Lower leg skin (tissue), 4 donors: ENCODE measurements at regions not wholly inside any gene's neighbourhood (a gene's known extent, or its start where the extent isn't known, plus 50 kb on each side); places are given as distances from the start of the nearest gene placed in this dataset.
"Not testable (repeated sequence)": the region's sequence is repeated elsewhere in the genome, so short reads cannot be mapped to it uniquely, and the experiment has no call there.

Experiments
- DNase-seq, 2 donors: peaks; one replicate each; pipeline ENCODE4 v3.0.0-alpha.2; 2019; ENCODE audit warnings: low spot score in 2 of 2
- H3K4me3 ChIP-seq: fragments of 200-600 bp; sonication (generic); 2 replicates; pipeline ENCODE4 v1.5.1; 2017; ENCODE audit warnings: mild to moderate bottlenecking, low read depth; ENCODE audit not compliant: poor library complexity, severe bottlenecking
- POLR2A ChIP-seq, 2 donors: fragments of 450-650 bp; IDR thresholded peaks; one replicate each; pipeline ENCODE4 v1.6.1; 2016 to 2017; ENCODE audit warnings: antibody characterized with exemption in 2 of 2, mild to moderate bottlenecking in 1 of 2, moderate library complexity in 1 of 2
- WGBS, 2 donors: methylation state at CpG; one replicate each; pipeline ENCODE4 v1.1.5; 2018; 5-methylcytosine and 5-hydroxymethylcytosine counted together
- intact Hi-C: fragments of 100-400 bp; cut with DNase I; formaldehyde crosslinking; loops from one replicate; pipeline ENCODE4 v1.15.0; 2023; ENCODE audit warnings: low total_unique reads
- TF ChIP-seq, protein P1 (sequence below), 3 donors: fragments of 450-650 bp; IDR thresholded peaks; one replicate each; pipeline ENCODE4 v1.5.1; 2016; ENCODE audit warnings: antibody characterized with exemption in 3 of 3, mild to moderate bottlenecking in 3 of 3, moderate library complexity in 2 of 3

DNA sequence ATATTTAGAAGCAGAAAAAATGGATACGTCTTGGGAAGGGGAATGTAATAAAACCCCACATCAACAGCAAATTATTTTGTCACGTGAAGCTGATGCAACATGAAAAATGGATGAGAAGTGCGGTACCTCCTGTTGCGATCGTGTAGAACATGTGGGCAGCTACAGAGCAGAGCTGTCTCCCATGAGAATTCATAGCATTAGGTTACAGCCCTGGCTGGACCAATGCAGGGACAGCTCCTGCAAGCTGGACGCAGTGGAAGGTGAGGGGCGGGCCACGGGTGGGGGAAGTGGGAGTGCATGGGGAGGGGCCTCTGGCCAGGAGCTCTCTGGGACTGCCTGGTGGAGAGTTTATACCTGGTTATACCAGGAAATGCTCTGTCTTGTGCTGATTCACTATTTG is 120.3 kb downstream of the GATA3 start:
- intact Hi-C loops = no loop called here
- peak in 1 of 2 donors; percentile 67 for DNase-seq
- WGBS, 2 donors = 56 to 66% methylated on average over 8 of the region's 8 CpGs

DNA sequence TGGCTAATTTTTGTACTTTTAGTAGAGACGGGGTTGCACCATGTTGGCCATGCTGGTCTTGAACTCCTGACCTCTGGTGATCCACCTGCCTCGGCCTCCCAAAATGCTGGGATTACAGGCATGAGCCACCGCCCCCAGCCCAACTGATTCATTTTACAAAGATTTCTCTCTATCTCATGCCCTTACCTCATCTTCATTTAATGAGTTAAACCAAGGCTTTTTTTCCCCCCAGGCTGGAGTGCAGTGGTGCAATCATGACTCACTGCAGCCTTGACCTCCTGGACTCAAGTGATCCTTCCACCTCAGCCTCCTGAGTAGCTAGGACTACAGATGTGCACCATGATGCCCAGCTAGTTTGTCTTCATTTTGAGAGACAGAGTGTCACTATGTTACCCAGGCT is 123.0 kb downstream of the GATA3 start:
- intact Hi-C loops, H3K4me3 ChIP-seq: not testable (repeated sequence)
- DNase-seq = peak in 1 of 2 donors; percentile 17
- WGBS, 2 donors = 73 to 98% methylated on average over 3 of the region's 3 CpGs

More for the DNA sequence above, 120.3 kb downstream of the GATA3 start:
- H3K4me3 ChIP-seq = no peak overlapping the region
- TF ChIP-seq, protein P1, sequence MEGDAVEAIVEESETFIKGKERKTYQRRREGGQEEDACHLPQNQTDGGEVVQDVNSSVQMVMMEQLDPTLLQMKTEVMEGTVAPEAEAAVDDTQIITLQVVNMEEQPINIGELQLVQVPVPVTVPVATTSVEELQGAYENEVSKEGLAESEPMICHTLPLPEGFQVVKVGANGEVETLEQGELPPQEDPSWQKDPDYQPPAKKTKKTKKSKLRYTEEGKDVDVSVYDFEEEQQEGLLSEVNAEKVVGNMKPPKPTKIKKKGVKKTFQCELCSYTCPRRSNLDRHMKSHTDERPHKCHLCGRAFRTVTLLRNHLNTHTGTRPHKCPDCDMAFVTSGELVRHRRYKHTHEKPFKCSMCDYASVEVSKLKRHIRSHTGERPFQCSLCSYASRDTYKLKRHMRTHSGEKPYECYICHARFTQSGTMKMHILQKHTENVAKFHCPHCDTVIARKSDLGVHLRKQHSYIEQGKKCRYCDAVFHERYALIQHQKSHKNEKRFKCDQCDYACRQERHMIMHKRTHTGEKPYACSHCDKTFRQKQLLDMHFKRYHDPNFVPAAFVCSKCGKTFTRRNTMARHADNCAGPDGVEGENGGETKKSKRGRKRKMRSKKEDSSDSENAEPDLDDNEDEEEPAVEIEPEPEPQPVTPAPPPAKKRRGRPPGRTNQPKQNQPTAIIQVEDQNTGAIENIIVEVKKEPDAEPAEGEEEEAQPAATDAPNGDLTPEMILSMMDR (IDR thresholded peaks at IDR 0.05) = no peak
- TF ChIP-seq POLR2A (IDR thresholded peaks at IDR 0.05) = no peak

DNA sequence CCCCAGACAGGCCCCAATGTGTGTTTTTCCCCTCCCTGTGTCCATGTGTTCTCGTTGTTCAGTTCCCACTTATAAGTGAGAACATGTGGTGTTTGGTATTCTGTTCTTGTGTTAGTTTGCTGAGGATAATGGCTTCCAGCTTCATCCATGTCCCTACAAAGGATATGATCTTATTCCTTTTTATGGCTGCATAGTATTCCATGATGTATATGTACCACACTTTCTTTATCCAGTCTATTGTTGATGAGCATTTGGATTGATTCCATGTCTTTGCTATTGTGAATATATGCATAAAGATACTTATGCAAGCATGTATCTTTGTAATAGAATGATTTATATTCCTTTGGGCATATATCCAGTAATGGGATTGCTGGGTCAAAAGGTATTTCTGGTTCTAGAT is 125.3 kb downstream of the GATA3 start:
- WGBS, 2 donors = 50 to 70% methylated on average over 1 of the region's 1 CpG
- DNase-seq, H3K4me3 ChIP-seq, intact Hi-C loops: not testable (repeated sequence)

DNA sequence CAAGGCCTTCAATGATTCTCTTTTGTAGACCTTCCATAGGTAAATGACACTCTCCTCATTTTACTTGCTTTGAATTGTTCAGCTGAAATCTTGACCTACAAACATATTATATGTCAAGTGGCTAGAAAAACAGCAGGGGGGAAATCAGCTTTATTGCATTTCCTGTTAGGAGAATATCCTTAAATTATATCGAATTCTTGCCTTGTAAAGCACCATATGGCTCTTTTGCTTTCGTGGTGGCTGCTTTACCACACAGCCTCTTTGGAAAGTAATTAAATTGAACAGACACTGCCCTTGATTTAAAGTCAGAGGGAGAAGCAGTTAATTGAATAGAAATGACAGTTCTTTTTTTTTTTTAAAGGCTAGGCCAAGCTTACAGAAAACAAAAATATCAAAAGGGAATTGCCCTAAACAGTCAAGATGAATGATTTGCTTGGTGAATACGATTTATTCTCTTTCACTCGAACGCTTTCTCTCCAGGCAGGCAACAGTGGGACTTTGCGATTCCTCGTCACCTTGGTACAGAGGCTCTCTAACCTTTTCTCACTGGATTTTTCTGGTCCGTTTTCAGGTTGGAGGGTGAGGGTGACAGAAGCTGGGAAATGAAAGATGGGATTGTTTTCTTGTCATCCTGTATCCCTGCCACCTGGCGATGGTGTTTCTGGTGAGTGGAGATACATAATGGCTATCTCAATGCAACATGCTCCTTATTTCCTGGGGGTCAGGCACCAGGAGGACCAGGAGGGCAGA is 126.0 kb downstream of the GATA3 start:
- no peak for DNase-seq
- WGBS, 2 donors = 72 to 75% methylated on average over 9 of the region's 9 CpGs
- intact Hi-C loops = no loop called here

DNA sequence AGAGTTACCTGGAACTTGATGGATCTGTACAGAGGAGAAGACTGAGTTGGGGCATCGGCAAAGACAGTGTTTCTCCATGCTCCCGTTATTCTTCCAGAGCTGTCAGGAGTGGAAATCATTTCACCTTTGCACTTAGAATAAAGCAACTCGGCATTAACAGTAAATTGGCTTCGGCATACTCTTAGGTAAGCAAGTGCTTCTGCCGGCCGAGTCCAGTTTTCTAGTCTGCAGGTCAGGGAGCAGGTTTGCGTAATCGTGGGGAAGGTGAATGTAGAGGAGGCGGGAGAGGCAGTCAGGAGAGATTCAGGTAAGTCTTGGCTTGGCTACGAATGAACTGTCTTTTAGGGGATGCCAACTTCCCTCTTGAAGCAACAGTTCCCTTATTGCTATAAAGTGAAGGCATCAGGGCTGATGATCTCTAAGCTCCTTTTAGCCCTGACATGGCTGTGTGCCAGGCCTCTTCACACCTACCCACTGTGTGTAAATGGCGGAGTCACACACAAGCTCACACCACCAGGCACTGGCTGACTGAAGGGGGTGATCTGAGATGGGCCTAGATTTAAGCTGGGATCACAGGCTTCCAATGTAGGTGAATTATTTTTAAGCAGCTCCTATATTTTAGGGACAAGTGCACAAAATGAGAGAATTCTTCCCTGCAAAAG is 127.1 kb downstream of the GATA3 start:
- TF ChIP-seq, protein P1 (IDR thresholded peaks at IDR 0.05) = no peak
- no peak for TF ChIP-seq POLR2A (IDR thresholded peaks at IDR 0.05)
- H3K4me3 ChIP-seq = no peak overlapping the region
- no peak for DNase-seq
- intact Hi-C loops = no loop called here
- WGBS, 2 donors = 84 to 86% methylated on average over 11 of the region's 11 CpGs

More for the DNA sequence above, 126.0 kb downstream of the GATA3 start:
- H3K4me3 ChIP-seq = no peak overlapping the region
- TF ChIP-seq POLR2A (IDR thresholded peaks at IDR 0.05) = no peak
- TF ChIP-seq, protein P1 (IDR thresholded peaks at IDR 0.05) = no peak

DNA sequence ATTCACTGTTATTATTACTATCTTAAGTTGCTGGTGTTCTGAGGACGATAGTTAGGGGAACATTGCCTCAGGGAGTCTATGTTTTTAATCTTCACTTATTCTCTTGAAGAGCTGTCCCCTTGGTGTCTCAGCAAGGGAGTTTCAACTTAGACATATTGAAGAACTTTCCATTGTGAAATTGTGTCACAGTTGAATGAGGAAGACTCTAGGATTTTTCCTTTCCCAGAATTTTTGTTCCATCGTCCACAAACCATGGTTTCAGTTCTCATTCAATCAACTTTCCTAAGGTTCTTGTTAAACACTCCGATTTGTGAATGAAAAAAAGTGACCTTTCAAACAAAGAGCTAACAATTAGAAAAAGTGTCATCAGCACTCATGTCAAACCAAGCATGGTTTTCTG is 128.3 kb downstream of the GATA3 start:
- no peak overlapping the region for H3K4me3 ChIP-seq
- no peak for DNase-seq
- intact Hi-C loops = no loop called here
- 67 to 74% methylated on average over 3 of the region's 3 CpGs for WGBS, 2 donors
- TF ChIP-seq, protein P1 (IDR thresholded peaks at IDR 0.05) = no peak
- TF ChIP-seq POLR2A (IDR thresholded peaks at IDR 0.05) = no peak
